Calu3 (cell line): ENCODE measurements at regions not wholly inside any gene's neighbourhood (a gene's known extent, or its start where the extent isn't known, plus 50 kb on each side); places are given as distances from the start of the nearest gene placed in this dataset.
A peak's percentile ranks its signal among the peaks of the same experiment; 100 is the strongest.

Source experiments
- BruUV-seq: library from RNA; stranded (reverse); fragments of 400-500 nt; replicated peaks from 2 replicates; lab custom pipeline; 2021; lab: Mats Ljungman, UMichigan
- CTCF ChIA-PET: fragments of 300-600 bp; sonication (Branson Sonifier 250); formaldehyde crosslinking; loops from one replicate; lab custom pipeline; 2022; ENCODE audit warnings: antibody characterized with exemption; lab: Charles Lee
- DNase-seq: peaks from one replicate; pipeline ENCODE4 v3.0.0; 2022
- H3K27ac Mint-ChIP-seq: one replicate; pipeline ENCODE4 v1.8.0; 2022; ENCODE audit warnings: mixed read lengths; ENCODE audit not compliant: unreplicated experiment
- H3K27me3 Mint-ChIP-seq: one replicate; pipeline ENCODE4 v1.8.0; 2022; ENCODE audit warnings: mixed read lengths; ENCODE audit not compliant: unreplicated experiment
- H3K36me3 Mint-ChIP-seq: one replicate; pipeline ENCODE4 v1.8.0; 2022; ENCODE audit warnings: mild to moderate bottlenecking, moderate library complexity, mixed read lengths; ENCODE audit not compliant: insufficient read depth, unreplicated experiment
- H3K4me1 Mint-ChIP-seq: one replicate; pipeline ENCODE4 v1.8.0; 2022; ENCODE audit warnings: mild to moderate bottlenecking, low read depth, mixed read lengths; ENCODE audit not compliant: unreplicated experiment
- H3K4me3 Mint-ChIP-seq: one replicate; pipeline ENCODE4 v1.8.0; 2022; ENCODE audit warnings: mild to moderate bottlenecking, low read depth, moderate library complexity, mixed read lengths; ENCODE audit not compliant: unreplicated experiment
- H3K9me3 Mint-ChIP-seq: one replicate; pipeline ENCODE4 v1.8.0; 2022; ENCODE audit warnings: low read depth, mixed read lengths; ENCODE audit not compliant: unreplicated experiment
- intact Hi-C: fragments of 100-400 bp; cut with micrococcal nuclease; formaldehyde crosslinking; loops from one replicate; pipeline ENCODE4 v1.10.0; 2022; ENCODE audit not compliant: unreplicated experiment
- TF ChIP-seq, protein P1 (sequence below): fragments of 200-600 bp; IDR thresholded peaks from one replicate; pipeline ENCODE4 v1.8.0; 2022; ENCODE audit warnings: antibody characterized with exemption; ENCODE audit not compliant: unreplicated experiment

DNA sequence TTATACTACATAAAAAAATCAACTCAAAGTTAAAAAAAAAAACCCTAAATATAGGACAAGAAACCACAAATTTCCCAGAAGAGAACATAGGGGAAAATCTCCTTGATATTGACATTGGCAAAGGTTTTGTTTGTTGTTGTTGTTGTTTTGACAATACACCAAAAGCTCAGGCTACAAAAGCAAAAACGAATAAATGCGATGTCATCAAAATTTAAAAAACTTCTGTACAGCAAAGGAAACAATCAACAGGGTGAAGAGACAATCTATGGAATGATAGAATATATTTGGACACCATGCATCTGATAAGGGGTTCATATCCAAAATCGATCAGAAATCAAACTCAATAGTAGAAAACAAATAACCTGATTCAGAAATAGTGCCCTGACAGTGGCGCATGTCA, 65.0 kb upstream of the L3MBTL4 start:
- CTCF ChIA-PET = no interaction called here
- intact Hi-C loops = no loop called here
- Mint-ChIP-seq H3K4me1 (no peaks in the 10 kb centered on the region), H3K4me3 (no peak overlapping the region), H3K27ac (no peak overlapping the region), H3K27me3 (peaks cover 34% of the 10 kb centered on the region), H3K9me3 (peaks cover 2% of the 10 kb centered on the region), H3K36me3 (no peaks in the 10 kb centered on the region)
- TF ChIP-seq, protein P1, sequence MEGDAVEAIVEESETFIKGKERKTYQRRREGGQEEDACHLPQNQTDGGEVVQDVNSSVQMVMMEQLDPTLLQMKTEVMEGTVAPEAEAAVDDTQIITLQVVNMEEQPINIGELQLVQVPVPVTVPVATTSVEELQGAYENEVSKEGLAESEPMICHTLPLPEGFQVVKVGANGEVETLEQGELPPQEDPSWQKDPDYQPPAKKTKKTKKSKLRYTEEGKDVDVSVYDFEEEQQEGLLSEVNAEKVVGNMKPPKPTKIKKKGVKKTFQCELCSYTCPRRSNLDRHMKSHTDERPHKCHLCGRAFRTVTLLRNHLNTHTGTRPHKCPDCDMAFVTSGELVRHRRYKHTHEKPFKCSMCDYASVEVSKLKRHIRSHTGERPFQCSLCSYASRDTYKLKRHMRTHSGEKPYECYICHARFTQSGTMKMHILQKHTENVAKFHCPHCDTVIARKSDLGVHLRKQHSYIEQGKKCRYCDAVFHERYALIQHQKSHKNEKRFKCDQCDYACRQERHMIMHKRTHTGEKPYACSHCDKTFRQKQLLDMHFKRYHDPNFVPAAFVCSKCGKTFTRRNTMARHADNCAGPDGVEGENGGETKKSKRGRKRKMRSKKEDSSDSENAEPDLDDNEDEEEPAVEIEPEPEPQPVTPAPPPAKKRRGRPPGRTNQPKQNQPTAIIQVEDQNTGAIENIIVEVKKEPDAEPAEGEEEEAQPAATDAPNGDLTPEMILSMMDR = no peak
- no peak for DNase-seq
- BruUV-seq = no TSS peak

DNA sequence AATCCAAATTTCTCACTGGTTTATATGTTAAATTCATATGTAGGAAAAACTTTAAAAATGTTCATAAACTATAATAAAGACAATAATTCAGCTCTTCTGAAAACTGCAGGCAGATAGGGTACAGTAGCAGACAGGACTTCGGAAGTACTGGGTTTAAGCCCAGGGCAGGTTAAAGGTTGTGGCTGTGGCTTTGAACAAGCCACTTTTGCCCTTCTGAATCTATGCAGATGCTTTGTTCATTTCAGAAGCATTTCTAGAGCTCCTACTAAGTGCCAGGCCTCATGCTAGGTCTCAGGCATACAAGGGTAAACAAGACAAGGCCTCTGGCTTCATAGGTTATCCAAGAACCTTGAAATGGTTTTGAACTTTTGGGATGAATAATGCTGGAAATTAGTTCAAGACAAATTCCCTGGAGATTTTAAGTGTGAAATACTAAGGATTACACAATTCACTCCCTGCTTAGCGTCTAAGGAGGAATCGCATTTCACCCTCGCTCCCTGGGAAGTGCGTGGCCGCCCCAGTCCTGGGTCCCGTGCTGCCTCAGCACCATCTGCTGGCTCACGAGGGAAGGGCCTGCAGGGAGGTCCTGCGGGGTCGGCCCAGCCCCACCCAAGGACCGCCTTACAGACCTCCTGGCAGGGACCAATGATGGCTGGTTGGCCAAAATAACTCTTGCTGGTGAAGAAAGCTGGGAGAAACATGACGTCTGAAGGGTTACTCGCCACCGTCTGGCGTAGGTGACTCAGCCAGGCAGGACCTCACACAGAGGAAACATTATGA, 67.7 kb upstream of the L3MBTL4 start:
- DNase-seq = peak; percentile 15
- Mint-ChIP-seq H3K27me3 (peaks cover 40% of the 10 kb centered on the region), H3K27ac (no peak overlapping the region), H3K4me3 (no peak overlapping the region), H3K9me3 (peaks cover 2% of the 10 kb centered on the region), H3K4me1 (no peaks in the 10 kb centered on the region), H3K36me3 (no peaks in the 10 kb centered on the region)
- intact Hi-C loops = no loop called here
- TF ChIP-seq, protein P1 = no peak
- CTCF ChIA-PET = interaction anchor here (0.7 kb wide), 2 partner anchors 33 to 404 kb away, joined by 3 to 7 read pairs; no protein-coding TSS in a partner anchor
- BruUV-seq = no TSS peak

DNA sequence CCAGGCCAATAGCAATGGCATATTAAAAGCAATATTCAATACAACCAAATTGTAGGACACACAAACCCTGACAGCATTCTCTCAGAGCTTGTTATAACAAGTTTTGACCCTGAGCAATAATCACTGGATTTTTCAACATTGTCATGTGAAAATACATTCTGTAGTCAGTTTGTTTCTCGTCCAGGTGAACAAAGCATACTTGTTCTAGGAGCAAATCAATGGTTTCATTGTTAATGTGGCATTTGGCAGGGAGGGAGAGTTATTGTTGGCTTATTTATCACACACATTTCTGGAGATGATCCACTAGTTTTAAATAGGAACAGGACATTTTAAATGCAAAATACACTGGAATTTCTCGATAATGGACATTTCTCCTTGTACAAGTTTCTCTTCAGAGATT, 69.9 kb upstream of the L3MBTL4 start:
- Mint-ChIP-seq H3K9me3 (peaks cover 2% of the 10 kb centered on the region), H3K4me1 (no peaks in the 10 kb centered on the region), H3K36me3 (no peaks in the 10 kb centered on the region), H3K27ac (no peak overlapping the region), H3K4me3 (no peak overlapping the region), H3K27me3 (peaks cover 26% of the 10 kb centered on the region)
- TF ChIP-seq, protein P1 = no peak
- intact Hi-C loops = no loop called here
- CTCF ChIA-PET = no interaction called here
- DNase-seq = no peak
- no TSS peak for BruUV-seq

DNA sequence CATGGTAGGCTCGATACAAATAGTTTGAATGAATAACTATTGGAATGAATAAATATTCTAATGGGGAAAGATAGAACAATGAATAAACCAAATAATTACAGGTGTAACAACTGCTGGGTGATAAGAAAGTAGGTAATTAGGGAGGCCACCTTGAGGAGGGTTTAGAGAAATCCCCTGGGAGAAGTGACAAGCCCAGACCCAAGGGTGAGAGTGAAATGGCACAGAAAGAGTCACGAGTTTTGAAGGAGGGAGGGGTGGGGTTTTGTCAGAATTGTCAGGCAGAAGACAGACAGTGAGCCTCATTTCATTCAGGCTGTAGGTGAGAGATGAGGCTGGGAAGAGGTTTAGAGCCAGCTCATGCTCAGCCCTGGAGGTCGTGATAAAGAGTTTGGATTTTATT, 71.6 kb upstream of the L3MBTL4 start:
- CTCF ChIA-PET = no interaction called here
- H3K4me1 Mint-ChIP-seq = no peaks in the 10 kb centered on the region
- H3K27me3 Mint-ChIP-seq = peaks cover 14% of the 10 kb centered on the region
- H3K4me3 Mint-ChIP-seq = no peak overlapping the region
- H3K9me3 Mint-ChIP-seq = no peaks in the 10 kb centered on the region
- intact Hi-C loops = no loop called here
- H3K27ac Mint-ChIP-seq = no peak overlapping the region
- TF ChIP-seq, protein P1 = no peak
- DNase-seq = no peak
- no TSS peak for BruUV-seq
- H3K36me3 Mint-ChIP-seq = no peaks in the 10 kb centered on the region
